GM20000 (cell line): ENCODE measurements at regions not wholly inside any gene's neighbourhood (a gene's known extent, or its start where the extent isn't known, plus 50 kb on each side); places are given as distances from the start of the nearest gene placed in this dataset.

Source experiments
- DNase-seq: peaks from one replicate; pipeline ENCODE4 v3.0.0; 2012; ENCODE audit warnings: low spot score
- CTCF ChIP-seq: IDR thresholded peaks from 2 replicates; pipeline ENCODE4 v1.5.1; 2012; ENCODE audit warnings: mild to moderate bottlenecking, control low read depth; ENCODE audit errors: extremely low read depth, missing control alignments

- no peak for TF ChIP-seq CTCF
- no peak for DNase-seq
Measured at GRCh38 chr1:199356561-199356960, 670.9 kb upstream of the NR5A2 start.

- DNase-seq, result no peak
- no peak for TF ChIP-seq CTCF
Measured at GRCh38 chr1:199357599-199357998, 669.9 kb upstream of the NR5A2 start.

- no peak for DNase-seq
- no peak for TF ChIP-seq CTCF
Measured at GRCh38 chr1:199362996-199363395, 664.5 kb upstream of the NR5A2 start.

GRCh38 chr1:199373139-199373538 lies 654.4 kb upstream of the NR5A2 start:
- no peak for DNase-seq
- TF ChIP-seq CTCF, result no peak

- no peak for TF ChIP-seq CTCF
Measured at GRCh38 chr1:199377211-199377610, 650.3 kb upstream of the NR5A2 start.

GRCh38 chr1:199383793-199384192 lies 643.7 kb upstream of the NR5A2 start:
- TF ChIP-seq CTCF, result no peak
- DNase-seq, result no peak

More at GRCh38 chr1:199377211-199377610, 650.3 kb upstream of the NR5A2 start:
- DNase-seq, result no peak

- TF ChIP-seq CTCF, result no peak
Measured at GRCh38 chr1:199394856-199395255, 632.7 kb upstream of the NR5A2 start.

More at GRCh38 chr1:199394856-199395255, 632.7 kb upstream of the NR5A2 start:
- no peak for DNase-seq
